ENCODE measurements at regions not wholly inside any gene's neighbourhood (a gene's known extent, or its start where the extent isn't known, plus 50 kb on each side); places are given as distances from the start of the nearest gene placed in this dataset.
"Not testable (repeated sequence)": the region's sequence is repeated elsewhere in the genome, so short reads cannot be mapped to it uniquely, and the experiment has no call there.

DNA sequence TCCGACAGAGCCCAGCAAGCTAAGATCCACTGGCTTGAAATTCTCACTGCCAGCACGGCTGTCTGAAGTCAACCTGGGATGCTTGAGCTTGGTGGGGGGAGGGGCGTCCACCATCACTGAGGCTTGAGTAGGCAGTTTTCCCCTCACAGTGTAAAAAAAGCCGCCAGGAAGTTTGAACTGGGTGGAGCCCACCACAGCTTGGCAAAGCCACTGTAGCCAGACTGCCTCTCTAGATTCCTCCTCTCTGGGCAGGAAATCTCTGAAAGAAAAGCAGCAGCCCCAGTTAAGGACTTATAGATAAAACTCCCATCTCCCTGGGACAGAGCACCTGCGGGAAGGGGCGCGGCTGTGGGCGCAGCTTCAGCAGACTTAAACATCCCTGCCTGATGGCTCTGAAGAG is 68.7 kb upstream of the LIPC start:
- DNase-seq: not testable (repeated sequence)

GRCh38 chr15:58363673-58364072 is 68.1 kb upstream of the LIPC start:
- DNase-seq: not testable (repeated sequence)

DNA sequence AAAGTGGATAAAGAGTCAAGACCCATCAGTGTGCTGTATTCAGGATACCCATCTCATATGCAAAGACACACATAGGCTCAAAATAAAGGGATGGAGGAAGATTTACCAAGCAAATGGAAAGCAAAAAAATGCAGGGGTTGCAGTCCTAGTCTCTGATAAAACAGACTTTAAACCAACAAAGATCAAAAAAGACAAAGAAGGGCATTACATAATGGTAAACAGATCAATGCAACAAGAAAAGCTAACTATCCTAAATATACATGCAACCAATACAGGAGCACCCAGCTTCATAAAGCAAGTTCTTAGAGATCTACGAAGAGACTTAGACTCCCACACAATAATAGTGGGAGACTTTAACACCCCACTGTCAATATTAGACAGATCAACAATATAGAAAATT is 66.7 kb upstream of the LIPC start:
- DNase-seq: not testable (repeated sequence)

GRCh38 chr15:58369261-58369701 is 62.5 kb upstream of the LIPC start:
- DNase-seq: no peak

- no peak for DNase-seq
Measured at GRCh38 chr15:58369956-58370355, 61.8 kb upstream of the LIPC start.

DNA sequence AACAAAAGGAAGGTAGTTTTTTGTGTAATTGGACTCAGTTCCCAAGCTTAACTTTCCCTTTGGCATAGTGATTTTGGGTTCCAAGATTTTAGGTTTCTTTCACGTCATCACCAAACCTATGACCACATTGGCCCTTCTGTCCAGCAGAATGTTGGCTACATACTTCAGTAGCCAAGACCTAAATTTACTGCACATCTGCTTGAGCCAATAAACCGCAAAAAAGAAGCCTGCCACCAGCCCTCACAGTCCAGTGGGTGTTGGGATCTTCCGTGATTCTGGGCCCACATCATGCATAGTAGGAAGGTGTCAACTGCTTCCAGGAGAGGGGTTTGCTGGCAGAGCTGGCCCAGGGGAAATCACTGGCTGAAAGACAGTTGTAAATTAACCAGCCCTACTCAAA is 57.6 kb upstream of the LIPC start:
- DNase-seq: no peak

GRCh38 chr15:58377193-58377592 is 54.6 kb upstream of the LIPC start:
- DNase-seq: no peak

- DNase-seq: no peak
Measured at GRCh38 chr15:58378241-58379085, 53.3 kb upstream of the LIPC start.

DNA sequence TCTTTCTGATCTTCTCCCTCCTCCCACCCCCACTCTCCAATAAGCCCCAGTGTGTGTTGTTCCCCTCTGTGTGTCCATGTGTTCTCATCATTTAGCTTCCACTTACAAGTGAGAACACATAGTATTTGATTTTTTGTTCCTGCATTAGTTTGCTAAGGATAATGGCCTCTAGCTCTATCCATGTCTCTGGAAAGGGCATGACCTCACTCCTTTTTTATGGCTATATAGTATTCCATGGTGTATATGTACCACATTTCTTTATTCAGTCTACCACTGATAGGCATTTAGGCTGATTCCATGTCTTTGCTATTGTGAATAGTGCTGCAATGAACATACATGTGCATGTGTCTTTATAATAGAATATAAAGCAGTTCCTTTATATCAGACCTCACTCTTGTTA is 52.3 kb upstream of the LIPC start:
- not testable (repeated sequence) for DNase-seq

DNA sequence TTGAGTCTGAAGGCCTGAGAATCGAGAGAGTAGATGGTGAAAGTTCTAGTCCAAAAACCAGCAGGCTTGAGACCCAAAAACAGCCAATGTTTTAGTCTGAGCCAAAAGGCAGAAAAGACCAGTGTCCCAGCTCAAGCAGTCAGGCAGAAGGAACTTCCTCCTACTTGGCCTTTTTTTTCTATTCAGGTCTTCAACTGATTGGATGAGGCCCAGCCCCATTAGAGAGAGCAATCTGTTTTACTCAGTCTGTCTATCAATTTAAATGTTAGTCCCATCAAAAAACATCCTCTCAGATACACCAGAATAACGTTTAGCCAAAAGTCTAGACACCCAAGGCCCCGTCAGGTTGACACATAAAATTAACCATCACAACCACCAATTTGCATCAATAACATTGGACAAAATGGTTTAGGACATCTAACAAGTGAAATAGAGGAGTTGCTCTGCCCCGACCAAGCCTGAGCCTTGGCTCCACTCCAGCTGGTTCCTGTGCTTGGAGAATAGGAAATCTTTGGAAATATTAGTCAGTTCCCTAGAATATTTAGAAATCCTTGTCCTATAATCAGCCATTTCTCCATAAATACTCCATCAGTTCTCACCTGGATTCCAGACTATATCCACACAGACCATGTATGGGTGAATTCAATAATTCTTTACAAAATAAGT is 51.4 kb upstream of the LIPC start:
- DNase-seq: no peak

GRCh38 chr15:58381697-58382096 is 50.1 kb upstream of the LIPC start:
- DNase-seq: no peak

Measured in activated CD4-positive, alpha-beta T cell treated with anti-CD3 and anti-CD28 coated beads, Interleukin-2, amount 50 U/mL, for 4 hours (primary cell).